HAP-1 (cell line): ENCODE measurements at regions not wholly inside any gene's neighbourhood (a gene's known extent, or its start where the extent isn't known, plus 50 kb on each side); places are given as distances from the start of the nearest gene placed in this dataset.

Experiments
- DNase-seq, 2 experiments: peaks; one replicate each; pipeline ENCODE4 v3.0.0-alpha.2; 2016 to 2020; ENCODE audit warnings: low spot score in 2 of 2
- H3K27me3 ChIP-seq: fragments of 250-450 bp; sonication (Bioruptor Pico); 2 replicates; pipeline ENCODE4 v1.5.1; 2020; ENCODE audit warnings: low read depth, mild to moderate bottlenecking, moderate library complexity
- H3K36me3 ChIP-seq: fragments of 250-450 bp; sonication (Bioruptor Pico); replicated peaks from 2 replicates; pipeline ENCODE4 v1.5.1; 2020; ENCODE audit warnings: mild to moderate bottlenecking
- H3K4me1 ChIP-seq: fragments of 250-450 bp; sonication (Bioruptor Pico); 2 replicates; pipeline ENCODE4 v1.5.1; 2020; ENCODE audit warnings: mild to moderate bottlenecking
- H3K4me3 ChIP-seq: fragments of 250-450 bp; sonication (Bioruptor Pico); 2 replicates; pipeline ENCODE4 v1.5.1; 2020; ENCODE audit warnings: mild to moderate bottlenecking, moderate library complexity
- H3K9me3 ChIP-seq: fragments of 250-450 bp; sonication (Bioruptor Pico); 2 replicates; pipeline ENCODE4 v1.5.1; 2020; ENCODE audit warnings: mild to moderate bottlenecking, moderate library complexity
- in situ Hi-C: fragments of 300-500 bp; cut with MboI; formaldehyde crosslinking; loops from 3 replicates; pipeline ENCODE4 v1.14.3; 2020; ENCODE audit warnings: low sequenced_read_pairs, inconsistent platforms, mixed read lengths

- in situ Hi-C loops = no loop called here
- no peak for DNase-seq
Observed at GRCh38 chr16:6146874-6147425, 1049.4 kb upstream of the EEF2KMT start.

DNA sequence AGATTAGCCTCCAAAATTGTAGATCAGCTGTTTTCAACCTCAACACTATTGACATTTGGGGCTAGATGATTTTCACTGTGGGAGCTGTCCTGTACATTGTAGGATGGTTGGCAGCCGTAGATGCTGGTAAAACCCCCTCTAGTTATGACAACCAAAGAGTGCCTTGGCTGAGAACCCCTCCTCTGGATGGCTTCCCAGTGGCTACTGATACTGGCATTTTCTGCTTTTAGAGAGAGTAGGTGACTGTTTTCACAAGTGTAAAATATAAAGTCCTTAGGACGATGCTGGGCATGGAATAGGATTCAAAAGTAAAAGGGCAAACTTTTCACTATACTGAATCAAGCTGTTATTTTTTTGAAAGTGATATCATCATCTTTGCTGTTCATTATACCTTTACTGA lies 1048.8 kb upstream of the EEF2KMT start:
- Histone ChIP-seq H3K9me3 (no peaks in the 10 kb centered on the region), H3K27me3 (no peaks in the 10 kb centered on the region), H3K4me3 (no peak overlapping the region), H3K4me1 (no peaks in the 10 kb centered on the region), H3K36me3 (no peaks in the 10 kb centered on the region)
- in situ Hi-C loops = no loop called here
- DNase-seq = no peak

More at GRCh38 chr16:6146874-6147425, 1049.4 kb upstream of the EEF2KMT start:
- no peaks in the 10 kb centered on the region for H3K9me3 ChIP-seq
- no peaks in the 10 kb centered on the region for H3K27me3 ChIP-seq
- no peaks in the 10 kb centered on the region for H3K4me1 ChIP-seq
- no peak overlapping the region for H3K4me3 ChIP-seq
- H3K36me3 ChIP-seq = no peaks in the 10 kb centered on the region

GRCh38 chr16:6144463-6144862 lies 1046.9 kb upstream of the EEF2KMT start:
- H3K9me3 ChIP-seq = 0 out of 2 replicates have a peak, but pooled peaks cover 3% of the 10 kb centered on the region

GRCh38 chr16:6143020-6143419 lies 1045.4 kb upstream of the EEF2KMT start:
- Histone ChIP-seq H3K27me3 (no peaks in the 10 kb centered on the region), H3K9me3 (0 out of 2 replicates have a peak, but pooled peaks cover 3% of the 10 kb centered on the region), H3K36me3 (no peaks in the 10 kb centered on the region), H3K4me1 (no peaks in the 10 kb centered on the region), H3K4me3 (no peak overlapping the region)
- in situ Hi-C loops = no loop called here
- no peak for DNase-seq

More at GRCh38 chr16:6144463-6144862, 1046.9 kb upstream of the EEF2KMT start:
- no peak for DNase-seq
- Histone ChIP-seq H3K4me3 (no peak overlapping the region), H3K36me3 (no peaks in the 10 kb centered on the region), H3K4me1 (no peaks in the 10 kb centered on the region), H3K27me3 (no peaks in the 10 kb centered on the region)
- in situ Hi-C loops = no loop called here

GRCh38 chr16:6133009-6133557 lies 1035.5 kb upstream of the EEF2KMT start:
- no peak overlapping the region for H3K4me3 ChIP-seq
- in situ Hi-C loops = no loop called here
- no peaks in the 10 kb centered on the region for H3K27me3 ChIP-seq
- no peaks in the 10 kb centered on the region for H3K4me1 ChIP-seq
- H3K9me3 ChIP-seq = no peaks in the 10 kb centered on the region
- DNase-seq = no peak
- H3K36me3 ChIP-seq = no peaks in the 10 kb centered on the region

DNA sequence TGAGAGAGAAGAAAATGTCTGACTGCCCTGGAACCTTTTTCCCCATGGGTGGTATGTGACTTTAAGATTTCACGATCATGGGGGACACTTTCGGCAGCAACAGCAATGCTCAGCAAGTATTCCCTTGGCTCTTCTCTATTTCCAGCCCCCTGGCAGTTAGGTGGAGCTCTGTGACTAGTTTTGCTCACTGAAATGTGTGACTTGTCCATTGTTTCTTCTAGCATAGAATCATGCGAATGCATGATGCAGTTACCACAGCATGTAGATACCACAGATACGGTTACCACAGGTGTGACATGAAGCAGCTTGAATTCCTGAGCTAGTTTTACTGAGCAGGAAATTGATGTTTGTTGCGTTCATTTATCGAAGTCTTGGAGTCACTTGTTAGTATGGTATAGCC lies 1034.5 kb upstream of the EEF2KMT start:
- no peaks in the 10 kb centered on the region for H3K9me3 ChIP-seq
- in situ Hi-C loops = no loop called here
- no peak overlapping the region for H3K4me3 ChIP-seq
- no peaks in the 10 kb centered on the region for H3K36me3 ChIP-seq
- no peaks in the 10 kb centered on the region for H3K27me3 ChIP-seq
- no peak for DNase-seq
- H3K4me1 ChIP-seq = no peaks in the 10 kb centered on the region

- H3K36me3 ChIP-seq = no peaks in the 10 kb centered on the region
- H3K4me3 ChIP-seq = no peak overlapping the region
- no peaks in the 10 kb centered on the region for H3K27me3 ChIP-seq
- in situ Hi-C loops = no loop called here
- no peaks in the 10 kb centered on the region for H3K4me1 ChIP-seq
- no peak for DNase-seq
- no peaks in the 10 kb centered on the region; the same call in 1 of the 2 replicates for H3K9me3 ChIP-seq
Observed at GRCh38 chr16:6131526-6132050, 1034.0 kb upstream of the EEF2KMT start.

GRCh38 chr16:6125483-6126259 lies 1028.1 kb upstream of the EEF2KMT start:
- no peak overlapping the region for H3K4me3 ChIP-seq
- in situ Hi-C loops = no loop called here
- H3K27me3 ChIP-seq = no peaks in the 10 kb centered on the region
- no peaks in the 10 kb centered on the region; the same call in 1 of the 2 replicates for H3K9me3 ChIP-seq
- DNase-seq = no peak
- H3K4me1 ChIP-seq = no peaks in the 10 kb centered on the region
- H3K36me3 ChIP-seq = no peaks in the 10 kb centered on the region

- in situ Hi-C loops = no loop called here
- DNase-seq = no peak
- no peak overlapping the region for H3K4me3 ChIP-seq
Observed at GRCh38 chr16:6124136-6124535, 1026.5 kb upstream of the EEF2KMT start.

GRCh38 chr16:6122401-6122800 lies 1024.8 kb upstream of the EEF2KMT start:
- DNase-seq = no peak
- in situ Hi-C loops = no loop called here
- no peaks in the 10 kb centered on the region for H3K4me1 ChIP-seq
- no peak overlapping the region for H3K4me3 ChIP-seq
- H3K36me3 ChIP-seq = no peaks in the 10 kb centered on the region
- no peaks in the 10 kb centered on the region; the same call in 1 of the 2 replicates for H3K9me3 ChIP-seq
- no peaks in the 10 kb centered on the region for H3K27me3 ChIP-seq

More at GRCh38 chr16:6124136-6124535, 1026.5 kb upstream of the EEF2KMT start:
- Histone ChIP-seq H3K36me3 (no peaks in the 10 kb centered on the region), H3K9me3 (no peaks in the 10 kb centered on the region; the same call in 1 of the 2 replicates), H3K4me1 (no peaks in the 10 kb centered on the region), H3K27me3 (no peaks in the 10 kb centered on the region)

DNA sequence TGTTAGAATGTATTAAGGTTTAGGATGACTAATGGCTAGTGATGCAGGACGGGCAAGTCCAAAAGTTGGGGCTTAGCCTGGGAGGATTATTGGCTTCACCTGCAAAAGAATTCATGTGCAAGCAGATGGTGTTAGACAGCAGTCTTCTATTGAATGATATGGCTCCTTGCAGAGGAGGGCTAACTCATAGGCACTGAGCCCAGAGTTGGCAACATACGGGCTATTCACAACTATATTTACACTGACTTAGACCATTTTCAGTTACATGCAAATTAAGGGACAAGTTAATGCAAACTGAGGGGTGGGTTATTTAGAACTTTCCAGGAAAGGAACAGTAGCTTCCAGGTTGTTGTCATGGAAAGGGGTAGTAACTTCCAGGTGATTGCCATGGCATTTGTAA lies 1017.1 kb upstream of the EEF2KMT start:
- in situ Hi-C loops = no loop called here

GRCh38 chr16:6113749-6114148 lies 1016.2 kb upstream of the EEF2KMT start:
- no peaks in the 10 kb centered on the region for H3K9me3 ChIP-seq
- DNase-seq = no peak
- in situ Hi-C loops = no loop called here

More for the DNA sequence above, 1017.1 kb upstream of the EEF2KMT start:
- H3K27me3 ChIP-seq = no peaks in the 10 kb centered on the region
- no peak overlapping the region for H3K4me3 ChIP-seq
- no peak for DNase-seq
- no peaks in the 10 kb centered on the region for H3K36me3 ChIP-seq
- no peaks in the 10 kb centered on the region for H3K9me3 ChIP-seq
- no peaks in the 10 kb centered on the region for H3K4me1 ChIP-seq

DNA sequence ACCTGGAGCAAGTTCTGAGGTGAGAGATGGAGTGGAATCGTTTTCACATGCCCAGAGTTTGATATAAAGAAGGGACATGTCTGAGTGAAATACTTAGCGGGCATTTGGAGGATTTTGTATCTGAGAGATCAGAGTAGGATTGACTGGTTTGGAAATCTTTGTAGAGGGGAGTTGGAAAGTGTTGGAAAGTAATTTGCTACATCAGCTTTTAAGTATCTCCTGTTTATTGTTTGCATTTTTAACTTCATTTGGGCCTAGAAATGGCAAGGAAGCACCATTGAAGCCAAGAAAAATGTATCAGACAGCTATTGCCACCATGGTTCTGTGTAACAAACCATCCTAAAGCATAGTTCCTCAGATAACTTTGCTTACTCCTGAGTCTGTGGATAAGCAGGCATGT lies 1015.1 kb upstream of the EEF2KMT start:
- no peaks in the 10 kb centered on the region for H3K36me3 ChIP-seq
- in situ Hi-C loops = no loop called here

More at GRCh38 chr16:6113749-6114148, 1016.2 kb upstream of the EEF2KMT start:
- Histone ChIP-seq H3K36me3 (no peaks in the 10 kb centered on the region), H3K27me3 (no peaks in the 10 kb centered on the region), H3K4me1 (no peaks in the 10 kb centered on the region), H3K4me3 (no peak overlapping the region)

DNA sequence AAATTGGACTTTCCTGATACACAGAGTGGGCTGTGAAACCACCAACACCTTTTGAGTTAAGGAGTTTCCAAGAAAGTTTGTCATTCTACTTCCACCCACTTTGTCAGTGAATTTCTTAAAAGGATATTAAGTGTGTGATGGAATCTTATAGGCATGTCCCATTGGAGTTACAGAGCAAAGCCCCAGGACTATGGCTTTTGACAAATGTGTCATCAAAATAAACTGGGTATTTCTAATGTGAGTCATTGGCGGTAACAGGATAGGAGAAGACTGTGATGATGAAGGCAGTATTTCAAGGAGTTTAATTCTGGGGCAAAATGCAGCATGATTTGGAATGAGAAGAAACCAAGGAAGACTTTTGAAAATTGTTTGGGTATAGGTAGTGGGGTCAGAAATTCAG lies 1013.8 kb upstream of the EEF2KMT start:
- Histone ChIP-seq H3K4me3 (no peak overlapping the region), H3K27me3 (no peaks in the 10 kb centered on the region), H3K36me3 (no peaks in the 10 kb centered on the region), H3K9me3 (no peaks in the 10 kb centered on the region), H3K4me1 (no peaks in the 10 kb centered on the region)
- in situ Hi-C loops = no loop called here
- DNase-seq = no peak

More for the DNA sequence above, 1015.1 kb upstream of the EEF2KMT start:
- Histone ChIP-seq H3K4me1 (no peaks in the 10 kb centered on the region), H3K9me3 (no peaks in the 10 kb centered on the region), H3K4me3 (no peak overlapping the region), H3K27me3 (no peaks in the 10 kb centered on the region)
- DNase-seq = no peak
